C1 segment of cervical spinal cord (tissue), 14 donors: ENCODE measurements at regions not wholly inside any gene's neighbourhood (a gene's known extent, or its start where the extent isn't known, plus 50 kb on each side); places are given as distances from the start of the nearest gene placed in this dataset.
"Not testable (repeated sequence)": the region's sequence is repeated elsewhere in the genome, so short reads cannot be mapped to it uniquely, and the experiment has no call there.

Source experiments
- DNase-seq, 14 donors: peaks; one replicate each; lab custom pipeline; 2025; lab: John Stamatoyannopoulos, UW

DNA sequence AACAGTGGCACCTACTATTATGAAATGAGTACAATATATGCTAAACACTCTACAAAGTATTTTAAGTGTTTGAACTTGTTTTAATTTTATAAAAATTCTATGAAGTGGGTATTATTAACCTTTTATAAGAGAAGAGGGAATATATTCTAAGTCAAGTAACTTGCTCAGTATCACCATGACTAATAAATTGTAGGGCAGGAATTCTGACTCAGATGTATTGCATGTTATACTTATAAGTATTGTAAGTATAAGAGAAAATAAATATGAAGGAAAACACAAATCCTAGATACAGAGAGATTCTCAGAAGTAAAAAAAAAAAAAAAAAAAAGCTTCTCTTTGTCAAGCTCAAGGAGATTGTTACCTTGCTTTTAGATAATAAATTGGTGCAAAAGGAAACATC is 893.2 kb downstream of the SLC16A7 start:
- no peak for DNase-seq

- DNase-seq = no peak
Measured at GRCh38 chr12:60494244-60494643, 898.4 kb downstream of the SLC16A7 start.

- DNase-seq = no peak
Measured at GRCh38 chr12:60498656-60499055, 902.8 kb downstream of the SLC16A7 start.

DNA sequence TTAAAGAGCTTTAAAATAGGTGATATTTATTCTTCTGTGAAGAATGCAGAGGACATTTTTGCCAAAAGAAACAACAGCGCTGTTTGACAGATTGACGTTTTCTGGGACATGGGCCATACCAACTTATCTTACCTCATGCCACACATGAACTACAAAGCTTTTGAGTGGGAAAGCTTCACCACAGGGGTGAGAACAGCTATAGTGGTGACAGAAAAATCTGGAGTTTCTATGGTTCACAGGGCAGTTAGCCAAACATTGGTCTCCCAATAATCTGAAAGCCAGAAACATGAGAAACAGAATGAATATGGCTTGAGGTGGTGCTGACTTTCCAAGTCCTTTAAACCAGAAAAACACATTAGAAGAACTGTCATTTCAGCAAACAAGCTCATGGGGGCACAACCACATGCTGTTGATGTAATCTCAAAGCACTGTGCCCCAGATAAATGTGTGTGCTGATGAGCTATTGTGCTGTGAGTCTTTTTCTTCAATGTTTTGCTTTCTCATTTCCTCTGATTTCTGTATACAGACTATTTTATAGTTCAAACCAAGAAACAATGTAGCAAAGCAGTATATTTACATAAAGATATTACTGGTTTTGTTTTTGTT is 905.4 kb downstream of the SLC16A7 start:
- DNase-seq = no peak

DNA sequence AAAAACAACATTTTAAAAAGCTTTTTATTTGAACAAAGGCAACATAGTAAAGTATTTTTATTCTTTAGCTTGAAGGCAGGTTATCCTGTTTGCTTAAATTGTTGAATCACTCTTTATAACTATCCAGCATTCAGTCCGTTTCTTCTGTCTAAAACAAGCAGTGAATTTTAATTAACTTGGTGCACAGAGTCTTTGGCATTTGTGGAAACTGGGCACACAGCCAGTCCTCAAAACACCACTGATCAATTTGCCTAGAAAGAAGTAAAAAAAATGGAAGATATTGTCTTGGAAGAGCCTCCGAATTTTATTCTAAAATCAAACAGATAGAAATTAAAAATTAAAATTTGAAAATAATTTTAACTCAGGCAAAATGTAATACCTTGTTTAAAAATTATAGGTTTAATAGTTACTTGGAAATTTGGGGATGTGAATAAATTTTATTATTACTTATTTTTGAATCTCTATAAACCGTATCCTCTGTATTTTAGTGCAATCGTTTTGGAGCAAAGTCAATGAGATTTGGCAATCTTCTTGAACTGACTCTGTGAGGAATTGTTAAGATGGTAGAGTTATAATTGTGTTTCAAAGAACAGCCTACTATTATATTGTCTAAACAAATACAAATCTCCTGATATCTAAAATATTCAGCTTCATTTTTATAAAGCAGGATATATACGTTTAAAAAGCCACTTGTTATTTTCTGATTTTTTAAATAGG is 927.0 kb downstream of the SLC16A7 start:
- peak in 4 of 14 donors; percentile 3 to 38 (median 12) for DNase-seq

- no peak for DNase-seq
Measured at GRCh38 chr12:60529261-60529660, 933.4 kb downstream of the SLC16A7 start.

- DNase-seq = no peak
Measured at GRCh38 chr12:60529723-60530122, 933.9 kb downstream of the SLC16A7 start.

GRCh38 chr12:60535363-60535762 is 939.5 kb downstream of the SLC16A7 start:
- no peak for DNase-seq

- no peak for DNase-seq
Measured at GRCh38 chr12:60539592-60539991, 943.8 kb downstream of the SLC16A7 start.

DNA sequence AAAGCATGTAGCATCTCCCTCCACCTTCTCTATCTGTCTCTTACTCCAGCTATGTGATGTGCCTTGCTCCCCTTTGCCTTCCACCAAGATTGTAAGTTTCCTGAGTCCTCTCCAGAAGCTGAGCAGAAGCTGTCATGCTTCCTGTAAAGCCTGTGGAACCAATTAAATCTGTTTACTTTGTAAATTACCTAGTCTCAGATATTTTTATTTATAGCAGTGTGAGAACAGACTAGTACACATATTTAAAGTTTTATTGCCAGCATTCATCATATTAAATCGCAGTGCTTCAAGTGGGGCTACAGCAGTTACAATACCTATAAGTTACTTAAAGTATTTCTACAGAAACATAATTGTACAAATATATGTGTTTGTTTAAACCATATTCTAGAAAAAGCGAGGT is 973.1 kb downstream of the SLC16A7 start:
- no peak for DNase-seq

GRCh38 chr12:60577607-60578006 is 981.8 kb downstream of the SLC16A7 start:
- no peak for DNase-seq

- DNase-seq = not testable (repeated sequence)
Measured at GRCh38 chr12:60587664-60588063, 991.8 kb downstream of the SLC16A7 start.

DNA sequence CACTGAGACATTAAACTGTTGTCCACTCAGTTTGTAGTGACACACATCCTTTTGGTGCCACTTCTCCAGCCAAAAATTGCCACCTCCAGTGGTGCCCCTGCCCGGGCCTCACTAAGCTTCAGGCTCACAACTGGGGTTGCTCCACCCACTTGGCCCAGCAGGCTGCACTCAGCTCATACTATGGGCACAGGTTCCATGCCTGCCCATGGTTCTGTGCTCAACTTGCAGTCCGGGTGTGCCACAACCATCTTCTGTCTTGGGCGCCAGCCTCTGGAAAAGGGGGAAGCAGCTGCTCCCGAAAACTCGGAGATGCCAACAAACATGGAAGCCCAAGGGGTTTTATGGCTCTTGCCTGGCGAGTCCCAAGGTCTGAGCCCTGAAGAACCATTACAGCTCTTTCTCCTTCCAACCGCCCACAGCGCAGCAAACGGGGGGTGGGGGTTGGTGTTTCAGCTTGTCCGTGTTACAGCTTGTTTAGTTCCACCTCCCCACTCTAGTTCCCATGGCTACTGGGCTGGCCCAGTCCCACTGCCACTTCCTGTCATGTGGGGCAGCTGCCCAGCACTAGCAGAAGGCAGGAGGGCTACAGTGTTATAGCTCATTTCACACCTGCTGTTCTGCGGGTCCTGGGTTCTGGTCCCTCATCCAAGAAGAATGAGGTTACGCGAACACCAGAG is 998.3 kb downstream of the SLC16A7 start:
- no peak for DNase-seq

DNA sequence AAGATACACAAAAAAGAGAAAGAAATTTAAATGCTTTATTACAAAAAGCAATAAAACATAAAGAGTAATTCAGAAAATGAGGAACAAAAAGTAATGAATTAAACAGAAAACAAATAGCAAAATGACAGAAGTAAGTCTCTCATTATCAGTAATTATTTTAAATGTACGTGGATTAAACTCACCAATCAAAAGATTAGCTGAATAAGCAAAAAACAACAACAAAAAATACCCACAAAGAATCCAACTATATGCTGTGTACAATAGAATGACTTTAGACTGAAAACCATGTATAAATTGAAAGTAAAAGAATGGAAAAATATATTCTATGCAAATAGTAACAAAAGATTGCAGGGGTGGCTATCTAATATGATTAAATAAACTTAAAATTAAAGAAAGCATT is 1006.8 kb downstream of the SLC16A7 start:
- DNase-seq = no peak

- DNase-seq = not testable (repeated sequence)
Measured at GRCh38 chr12:60603475-60603874, 1007.6 kb downstream of the SLC16A7 start.

- no peak for DNase-seq
Measured at GRCh38 chr12:60616400-60616799, 1020.6 kb downstream of the SLC16A7 start.

- no peak for DNase-seq
Measured at GRCh38 chr12:60630796-60631195, 1035.0 kb downstream of the SLC16A7 start.

- no peak for DNase-seq
Measured at GRCh38 chr12:60644076-60644475, 1048.2 kb downstream of the SLC16A7 start.

- DNase-seq = no peak
Measured at GRCh38 chr12:60666895-60667294, 1071.1 kb downstream of the SLC16A7 start.

DNA sequence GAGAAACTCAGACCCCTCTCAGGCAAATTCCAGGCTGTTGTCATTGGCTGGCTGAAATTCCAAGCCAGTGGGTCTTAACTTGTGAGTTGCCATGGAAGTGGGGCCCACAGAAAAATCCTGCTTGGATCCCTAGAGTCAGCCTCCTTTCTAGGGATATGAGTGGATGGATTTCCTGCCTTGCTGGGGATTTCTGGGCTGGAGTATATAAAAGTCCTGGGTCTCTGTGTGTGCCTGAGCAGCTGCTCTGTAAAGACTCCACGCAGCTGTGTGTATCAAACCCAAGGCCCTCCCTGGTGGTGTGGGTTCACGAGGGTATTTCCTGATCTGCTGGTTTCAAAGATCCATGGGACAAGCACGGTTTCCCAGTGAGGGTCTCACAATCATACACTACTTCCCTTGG is 1077.1 kb downstream of the SLC16A7 start:
- no peak for DNase-seq

DNA sequence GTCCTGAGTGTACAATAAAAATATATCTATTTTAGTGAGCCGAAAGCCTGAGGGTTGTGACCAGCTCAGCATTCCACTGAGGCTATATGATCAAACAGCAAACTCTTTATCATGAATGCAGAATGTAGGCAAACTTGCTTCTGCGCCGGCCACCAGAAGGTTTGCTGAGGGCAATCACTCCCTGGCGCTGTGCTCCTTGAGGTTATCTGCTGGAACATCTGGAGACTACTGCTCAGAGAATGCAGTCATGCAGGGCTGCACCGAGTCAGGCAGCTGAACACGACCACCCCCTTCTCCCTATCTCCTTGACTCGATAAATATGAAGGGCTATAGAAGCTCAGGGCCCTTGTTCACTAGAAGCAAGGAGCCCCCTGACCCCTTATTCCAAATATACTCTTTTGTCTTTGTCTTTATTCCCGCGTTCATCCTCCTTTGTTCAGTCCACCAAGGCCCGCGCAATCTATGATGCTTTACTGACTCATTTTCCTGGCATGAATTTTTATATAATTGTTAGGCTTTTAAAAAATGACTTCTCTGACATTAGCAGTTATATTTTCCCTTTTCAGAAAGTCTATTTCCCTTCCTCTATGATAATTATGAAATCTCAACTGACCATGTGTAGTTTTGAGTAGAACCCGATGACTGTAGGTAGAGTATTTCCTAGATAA is 1089.3 kb downstream of the SLC16A7 start:
- DNase-seq = no peak

- no peak for DNase-seq
Measured at GRCh38 chr12:60689137-60689536, 1093.3 kb downstream of the SLC16A7 start.
